GM12878 (cell line): ENCODE measurements at regions not wholly inside any gene's neighbourhood (a gene's known extent, or its start where the extent isn't known, plus 50 kb on each side); places are given as distances from the start of the nearest gene placed in this dataset.

ENCODE experiments used
- ATAC-seq: fragments of 200-7000 bp; cut with Tn5 transposase; 3 replicates; pipeline ENCODE4 v1.9.1; 2020; ENCODE audit warnings: mild to moderate bottlenecking, moderate library complexity
- BruUV-seq: library from RNA; stranded (reverse); fragments of 400-500 nt; replicated peaks from 2 replicates; lab custom pipeline; 2021; lab: Mats Ljungman, UMichigan
- CTCF ChIA-PET: fragments of 300-600 bp; sonication (Branson Sonifier 250); formaldehyde crosslinking; extraction: SDS; loops from one replicate; lab custom pipeline; 2021; ENCODE audit warnings: inconsistent platforms; lab: Yijun Ruan, JAX
- POLR2A ChIA-PET: fragments of 350-600 bp; formaldehyde crosslinking; extraction: SDS; loops from one replicate; lab custom pipeline; 2021; ENCODE audit warnings: inconsistent platforms; lab: Charles Lee
- RAD21 ChIA-PET: fragments of 300-600 bp; sonication (Branson Sonifier 250); formaldehyde crosslinking; loops from one replicate; lab custom pipeline; 2023; ENCODE audit warnings: antibody characterized with exemption; ENCODE audit not compliant: unreplicated experiment; lab: Charles Lee
- SMC1A ChIA-PET: fragments of 300-600 bp; sonication (Branson Sonifier 250); formaldehyde crosslinking; loops from one replicate; lab custom pipeline; 2023; ENCODE audit not compliant: unreplicated experiment, uncharacterized antibody; lab: Charles Lee
- DNase-seq: peaks from one replicate; pipeline ENCODE4 v3.0.0-alpha.2; 2011; ENCODE audit warnings: low read depth, low spot score
- FAIRE-seq: peaks from 3 replicates; lab custom pipeline; 2011; peaks lifted over from hg19 to GRCh38; lab: Jason Lieb, UNC
- H2AFZ ChIP-seq: 2 replicates; pipeline ENCODE4 v1.6.0; 2011; ENCODE audit warnings: low read depth, low read length, control low read depth; ENCODE audit not compliant: control insufficient read depth
- H3K27ac ChIP-seq: 2 replicates; pipeline ENCODE4 v1.5.1; 2011; ENCODE audit warnings: control low read depth; ENCODE audit not compliant: control insufficient read depth, insufficient read depth
- H3K27me3 ChIP-seq, 2 experiments: replicated peaks in 1 of 2; 2 replicates each; pipeline versions ENCODE4 v1.6.0 to v1.6.1; 2011; ENCODE audit warnings: low read length in 1 of 2; ENCODE audit not compliant: control insufficient read depth in 2 of 2, insufficient read depth in 2 of 2
- H3K36me3 ChIP-seq, 2 experiments: 2 replicates each; pipeline ENCODE4 v1.5.1; 2011; ENCODE audit warnings: low read length in 1 of 2; ENCODE audit not compliant: control insufficient read depth in 2 of 2, insufficient read depth in 2 of 2
- H3K4me1 ChIP-seq: 2 replicates; pipeline ENCODE4 v1.6.1; 2011; ENCODE audit warnings: mild to moderate bottlenecking, low read length, moderate library complexity, mixed read lengths; ENCODE audit not compliant: control insufficient read depth, insufficient read depth
- H3K4me2 ChIP-seq: 2 replicates; pipeline ENCODE4 v1.6.0; 2011; ENCODE audit warnings: control low read depth; ENCODE audit not compliant: control insufficient read depth, insufficient read depth
- H3K4me3 ChIP-seq: fragments of 200-600 bp; sonication (generic); 2 replicates; pipeline ENCODE4 v1.5.1; 2016
- H3K79me2 ChIP-seq: 2 replicates; pipeline ENCODE4 v1.6.0; 2011; ENCODE audit warnings: low read length; ENCODE audit not compliant: control insufficient read depth, insufficient read depth
- H3K9ac ChIP-seq: 2 replicates; pipeline ENCODE4 v1.8.0; 2011; ENCODE audit warnings: low read length, control low read depth, mixed read lengths; ENCODE audit not compliant: control insufficient read depth, insufficient read depth
- H3K9me3 ChIP-seq: replicated peaks from 3 replicates; pipeline ENCODE4 v1.5.1; 2011; ENCODE audit warnings: mild to moderate bottlenecking, low read length; ENCODE audit not compliant: control insufficient read depth, insufficient read depth
- H4K20me1 ChIP-seq: 2 replicates; pipeline ENCODE4 v1.6.0; 2011; ENCODE audit not compliant: control insufficient read depth, insufficient read depth
- BCL3 ChIP-seq: IDR thresholded peaks from 2 replicates; pipeline ENCODE4 v1.6.1; 2011; ENCODE audit warnings: borderline replicate concordance, low read depth, mild to moderate bottlenecking, moderate library complexity, low read length; ENCODE audit not compliant: insufficient read depth, poor library complexity, severe bottlenecking
- BCLAF1 ChIP-seq: fragments of 450-650 bp; IDR thresholded peaks from 2 replicates; pipeline ENCODE4 v1.6.1; 2017; ENCODE audit warnings: antibody characterized with exemption, mild to moderate bottlenecking, moderate library complexity
- EP300 ChIP-seq, 2 experiments: fragments of 150-350 bp in 1 of 2; IDR thresholded peaks; 2 replicates each; pipeline ENCODE4 v1.6.1; 2011 to 2012; ENCODE audit warnings: low read depth in 2 of 2, low read length in 2 of 2, borderline replicate concordance in 1 of 2, improper control_type of control experiment in 1 of 2, inconsistent platforms in 1 of 2; ENCODE audit not compliant: control insufficient read depth in 1 of 2
- FOXM1 ChIP-seq: IDR thresholded peaks from 2 replicates; pipeline ENCODE4 v1.6.1; 2012; ENCODE audit warnings: low read depth, mild to moderate bottlenecking, inconsistent platforms, low read length, moderate library complexity
- MAX ChIP-seq: IDR thresholded peaks from 2 replicates; pipeline ENCODE4 v1.6.1; 2012; ENCODE audit warnings: low read depth, low read length, improper control_type of control experiment
- MYB ChIP-seq: fragments of 150-350 bp; IDR thresholded peaks from 2 replicates; pipeline ENCODE4 v1.6.1; 2014; ENCODE audit warnings: mild to moderate bottlenecking, low read depth, low read length, borderline replicate concordance
- RB1 ChIP-seq: fragments of 450-650 bp; formaldehyde crosslinking; IDR thresholded peaks from 2 replicates; pipeline ENCODE4 v1.6.1; 2017; ENCODE audit warnings: mild to moderate bottlenecking, borderline replicate concordance
- RBBP5 ChIP-seq: fragments of 200-600 bp; sonication (generic); conservative IDR thresholded peaks from 2 replicates; pipeline ENCODE4 v1.6.1; 2016
- SKIL ChIP-seq: fragments of 450-650 bp; IDR thresholded peaks from 2 replicates; pipeline ENCODE4 v1.6.1; 2017; ENCODE audit warnings: mild to moderate bottlenecking, low read depth, inconsistent platforms; ENCODE audit not compliant: poor library complexity, severe bottlenecking
- SMAD5 ChIP-seq: IDR thresholded peaks from 2 replicates; pipeline ENCODE4 v1.6.1; 2016; ENCODE audit warnings: antibody characterized with exemption, low read depth
- ZBTB4 ChIP-seq: fragments of 450-650 bp; formaldehyde crosslinking; IDR thresholded peaks from 2 replicates; pipeline ENCODE4 v1.4.0; 2022; ENCODE audit warnings: mild to moderate bottlenecking, moderate library complexity
- ZNF217 ChIP-seq: fragments of 450-650 bp; IDR thresholded peaks from 2 replicates; pipeline ENCODE4 v1.6.1; 2017; ENCODE audit warnings: antibody characterized with exemption, mild to moderate bottlenecking
- WGBS: methylation state at CpG from one replicate; pipeline ENCODE4 v1.1.6; 2016; ENCODE audit warnings: low lambda C conversion rate; ENCODE audit not compliant: insufficient replicate concordance, insufficient coverage; ENCODE audit errors: missing lambda C conversion rate; 5-methylcytosine and 5-hydroxymethylcytosine counted together
- in situ Hi-C: fragments of 300-500 bp; cut with MboI; formaldehyde crosslinking; loops from 9 replicates; pipeline ENCODE4 v1.14.3; 2018; ENCODE audit warnings: mixed read lengths
- intact Hi-C: fragments of 100-400 bp; cut with micrococcal nuclease; formaldehyde crosslinking; loops from one replicate; pipeline ENCODE4 v1.14.2; 2022; ENCODE audit not compliant: unreplicated experiment

GRCh38 chr5:171518916-171519315, 99.5 kb downstream of the FGF18 start:
- H3K27ac ChIP-seq, result no peak overlapping the region
- no peak for FAIRE-seq
- no peak overlapping the region for H3K9ac ChIP-seq

More at GRCh38 chr5:171518916-171519315, 99.5 kb downstream of the FGF18 start:
- intact Hi-C loops, result no loop called here
- WGBS, result 21% methylated on average over 13 of the region's 13 CpGs
- H3K9me3 ChIP-seq, result no peaks in the 10 kb centered on the region
- no peaks in the 10 kb centered on the region for H4K20me1 ChIP-seq
- H3K4me2 ChIP-seq, result no peak overlapping the region
- ChIA-PET SMC1A (no interaction called here), POLR2A (no interaction called here), CTCF (no interaction called here), RAD21 (no interaction called here)
- no peaks in the 10 kb centered on the region for H3K79me2 ChIP-seq
- no TSS peak for BruUV-seq
- H3K36me3 ChIP-seq, result no peaks in the 10 kb centered on the region
- ATAC-seq, result no peak
- H3K4me1 ChIP-seq, result no peaks in the 10 kb centered on the region
- peaks cover 0 to 2% of the 10 kb centered on the region in 2 experiments; a peak in 2 of 4 replicates for H3K27me3 ChIP-seq
- in situ Hi-C loops, result no loop called here
- DNase-seq, result no peak
- TF ChIP-seq MAX (no peak), RBBP5 (no peak), SMAD5 (no peak), ZBTB4 (no peak), SKIL (no peak), BCL3 (no peak), RB1 (no peak), EP300 (IDR thresholded peaks at IDR 0.05; ENCODE audit: borderline replicate concordance in 1 of 2, control insufficient read depth in 1 of 2, low read depth in 2 of 2, low read length in 2 of 2) (no peak), FOXM1 (no peak), BCLAF1 (no peak), ZNF217 (no peak), MYB (no peak)
- no peak overlapping the region for H2AFZ ChIP-seq
- H3K4me3 ChIP-seq, result no peak overlapping the region
